MM.1S (cell line): ENCODE measurements at regions not wholly inside any gene's neighbourhood (a gene's known extent, or its start where the extent isn't known, plus 50 kb on each side); places are given as distances from the start of the nearest gene placed in this dataset.

Source experiments
- DNase-seq: peaks from one replicate; pipeline ENCODE4 v3.0.0-alpha.2; 2015
- H2AFZ ChIP-seq: fragments of 300-600 bp; sonication (generic); 2 replicates; pipeline ENCODE4 v1.6.0; 2016; ENCODE audit warnings: antibody characterized with exemption, low read length
- H3F3A ChIP-seq: fragments of 300-600 bp; sonication (generic); 2 replicates; pipeline ENCODE4 v1.6.1; 2016; ENCODE audit warnings: mild to moderate bottlenecking, antibody characterized with exemption, low read length, moderate library complexity, mixed read lengths; ENCODE audit not compliant: insufficient read depth
- H3K27ac ChIP-seq: fragments of 300-600 bp; sonication (generic); 2 replicates; pipeline ENCODE4 v1.5.1; 2016; ENCODE audit warnings: mild to moderate bottlenecking, low read length
- H3K27me3 ChIP-seq: fragments of 300-600 bp; sonication (generic); replicated peaks from 2 replicates; pipeline ENCODE4 v1.6.0; 2016; ENCODE audit warnings: low read length; ENCODE audit not compliant: insufficient read depth
- H3K36me3 ChIP-seq: fragments of 300-600 bp; sonication (generic); replicated peaks from 2 replicates; pipeline ENCODE4 v1.6.1; 2016; ENCODE audit warnings: mild to moderate bottlenecking, low read length, mixed read lengths; ENCODE audit not compliant: insufficient read depth
- H3K4me1 ChIP-seq: fragments of 300-600 bp; sonication (generic); 2 replicates; pipeline ENCODE4 v1.6.1; 2016; ENCODE audit warnings: low read length, mixed read lengths
- H3K4me2 ChIP-seq: fragments of 300-600 bp; sonication (generic); 2 replicates; pipeline ENCODE4 v1.6.0; 2016; ENCODE audit warnings: low read depth, low read length
- H3K4me3 ChIP-seq: fragments of 300-600 bp; sonication (generic); 2 replicates; pipeline ENCODE4 v1.5.1; 2016; ENCODE audit warnings: low read length, mixed read lengths
- H3K79me2 ChIP-seq: fragments of 300-600 bp; sonication (generic); 2 replicates; pipeline ENCODE4 v1.6.1; 2016; ENCODE audit warnings: mixed run types, low read length, mixed read lengths
- H3K9ac ChIP-seq: fragments of 300-600 bp; sonication (generic); 2 replicates; pipeline ENCODE4 v1.6.1; 2016; ENCODE audit warnings: low read length, mixed read lengths
- H3K9me2 ChIP-seq: fragments of 300-600 bp; sonication (generic); replicated peaks from 2 replicates; pipeline ENCODE4 v1.6.1; 2016; ENCODE audit warnings: mild to moderate bottlenecking, low read length, mixed read lengths; ENCODE audit not compliant: insufficient read depth
- H3K9me3 ChIP-seq: fragments of 300-600 bp; sonication (generic); replicated peaks from 2 replicates; pipeline ENCODE4 v1.6.1; 2016; ENCODE audit warnings: mild to moderate bottlenecking, low read length, mixed read lengths; ENCODE audit not compliant: insufficient read depth
- H4K20me1 ChIP-seq: fragments of 300-600 bp; sonication (generic); 2 replicates; pipeline ENCODE4 v1.6.1; 2016; ENCODE audit warnings: mild to moderate bottlenecking, low read length, moderate library complexity, mixed read lengths; ENCODE audit not compliant: insufficient read depth
- EZH2 ChIP-seq: fragments of 300-600 bp; sonication (generic); optimal IDR thresholded peaks from 2 replicates; pipeline ENCODE3; 2017; ENCODE audit warnings: low read depth, mild to moderate bottlenecking, antibody characterized with exemption, low read length, mixed read lengths
- EZH2phosphoT487 ChIP-seq: fragments of 300-600 bp; sonication (generic); IDR thresholded peaks from 2 replicates; pipeline ENCODE4 v1.6.1; 2018; ENCODE audit warnings: antibody characterized with exemption, low read length
- TF ChIP-seq, protein P1 (sequence below): fragments of 300-600 bp; sonication (generic); IDR thresholded peaks from 2 replicates; pipeline ENCODE4 v1.5.1; 2016; ENCODE audit warnings: antibody characterized with exemption, low read length, mixed read lengths

GRCh38 chr5:128825826-128826225 is 139.5 kb upstream of the SLC27A6 start:
- no peaks in the 10 kb centered on the region for H3K36me3 ChIP-seq
- no peaks in the 10 kb centered on the region for H3K4me1 ChIP-seq
- H4K20me1 ChIP-seq: no peaks in the 10 kb centered on the region
- no peak overlapping the region for H3K9ac ChIP-seq
- no peak for DNase-seq
- H3F3A ChIP-seq: no peaks in the 10 kb centered on the region
- TF ChIP-seq, protein P1, sequence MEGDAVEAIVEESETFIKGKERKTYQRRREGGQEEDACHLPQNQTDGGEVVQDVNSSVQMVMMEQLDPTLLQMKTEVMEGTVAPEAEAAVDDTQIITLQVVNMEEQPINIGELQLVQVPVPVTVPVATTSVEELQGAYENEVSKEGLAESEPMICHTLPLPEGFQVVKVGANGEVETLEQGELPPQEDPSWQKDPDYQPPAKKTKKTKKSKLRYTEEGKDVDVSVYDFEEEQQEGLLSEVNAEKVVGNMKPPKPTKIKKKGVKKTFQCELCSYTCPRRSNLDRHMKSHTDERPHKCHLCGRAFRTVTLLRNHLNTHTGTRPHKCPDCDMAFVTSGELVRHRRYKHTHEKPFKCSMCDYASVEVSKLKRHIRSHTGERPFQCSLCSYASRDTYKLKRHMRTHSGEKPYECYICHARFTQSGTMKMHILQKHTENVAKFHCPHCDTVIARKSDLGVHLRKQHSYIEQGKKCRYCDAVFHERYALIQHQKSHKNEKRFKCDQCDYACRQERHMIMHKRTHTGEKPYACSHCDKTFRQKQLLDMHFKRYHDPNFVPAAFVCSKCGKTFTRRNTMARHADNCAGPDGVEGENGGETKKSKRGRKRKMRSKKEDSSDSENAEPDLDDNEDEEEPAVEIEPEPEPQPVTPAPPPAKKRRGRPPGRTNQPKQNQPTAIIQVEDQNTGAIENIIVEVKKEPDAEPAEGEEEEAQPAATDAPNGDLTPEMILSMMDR: no peak
- no peak for TF ChIP-seq EZH2phosphoT487
- TF ChIP-seq EZH2: no peak
- no peaks in the 10 kb centered on the region for H3K79me2 ChIP-seq
- no peak overlapping the region for H3K27ac ChIP-seq
- no peaks in the 10 kb centered on the region for H3K9me2 ChIP-seq
- no peak overlapping the region for H2AFZ ChIP-seq
- H3K9me3 ChIP-seq: no peaks in the 10 kb centered on the region
- no peak overlapping the region for H3K4me2 ChIP-seq
- no peak overlapping the region for H3K4me3 ChIP-seq
- no peaks in the 10 kb centered on the region for H3K27me3 ChIP-seq

GRCh38 chr5:128826275-128826674 is 139.0 kb upstream of the SLC27A6 start:
- Histone ChIP-seq H3K36me3 (no peaks in the 10 kb centered on the region), H3K9me3 (no peaks in the 10 kb centered on the region), H3K4me1 (no peaks in the 10 kb centered on the region), H3K79me2 (no peaks in the 10 kb centered on the region), H3K27ac (no peak overlapping the region), H3K4me2 (no peak overlapping the region), H3K4me3 (no peak overlapping the region), H3K9me2 (no peaks in the 10 kb centered on the region), H3F3A (no peaks in the 10 kb centered on the region), H3K9ac (no peak overlapping the region), H3K27me3 (no peaks in the 10 kb centered on the region), H2AFZ (no peak overlapping the region), H4K20me1 (no peaks in the 10 kb centered on the region)
- no peak for TF ChIP-seq EZH2phosphoT487
- no peak for TF ChIP-seq EZH2
- TF ChIP-seq, protein P1: no peak
- DNase-seq: no peak

GRCh38 chr5:128836571-128836970 is 128.7 kb upstream of the SLC27A6 start:
- Histone ChIP-seq H3K9ac (no peak overlapping the region), H3K4me3 (no peak overlapping the region), H3K9me2 (no peaks in the 10 kb centered on the region), H3K4me1 (no peaks in the 10 kb centered on the region), H3K36me3 (no peaks in the 10 kb centered on the region), H3K27ac (no peak overlapping the region), H3F3A (no peaks in the 10 kb centered on the region), H3K9me3 (no peaks in the 10 kb centered on the region), H3K79me2 (no peaks in the 10 kb centered on the region), H2AFZ (no peak overlapping the region), H3K27me3 (no peaks in the 10 kb centered on the region), H4K20me1 (no peaks in the 10 kb centered on the region), H3K4me2 (no peak overlapping the region)
- TF ChIP-seq, protein P1: no peak
- TF ChIP-seq EZH2: no peak
- no peak for TF ChIP-seq EZH2phosphoT487
- no peak for DNase-seq

DNA sequence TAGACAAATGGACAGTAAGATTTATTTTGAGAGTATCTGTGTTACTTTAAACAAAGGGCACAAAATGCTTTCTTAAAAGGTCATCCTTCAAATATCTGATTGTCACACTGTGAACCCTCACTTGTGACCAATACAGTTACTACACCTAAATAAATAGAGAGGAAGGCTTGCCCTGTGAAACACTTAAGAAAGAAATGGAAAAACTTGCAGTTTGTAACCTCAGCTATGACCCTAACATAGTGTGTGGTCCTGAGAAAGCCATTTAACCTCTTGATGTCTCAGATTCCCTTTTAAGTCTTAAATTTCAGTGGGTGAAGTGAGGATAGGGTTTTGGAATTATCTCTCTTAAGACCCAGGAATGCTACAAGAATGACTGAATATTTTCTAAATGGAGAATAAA is 126.7 kb upstream of the SLC27A6 start:
- H3K4me2 ChIP-seq: no peak overlapping the region
- H3K9me3 ChIP-seq: no peaks in the 10 kb centered on the region
- H3K9ac ChIP-seq: no peak overlapping the region
- H3K4me1 ChIP-seq: no peaks in the 10 kb centered on the region
- no peaks in the 10 kb centered on the region for H4K20me1 ChIP-seq
- no peak overlapping the region for H3K4me3 ChIP-seq
- no peak overlapping the region for H3K27ac ChIP-seq
- DNase-seq: no peak
- no peak overlapping the region for H2AFZ ChIP-seq
- no peaks in the 10 kb centered on the region for H3K9me2 ChIP-seq
- no peaks in the 10 kb centered on the region for H3F3A ChIP-seq
- H3K79me2 ChIP-seq: no peaks in the 10 kb centered on the region
- no peaks in the 10 kb centered on the region for H3K27me3 ChIP-seq
- TF ChIP-seq EZH2phosphoT487 (no peak), EZH2 (no peak)
- TF ChIP-seq, protein P1: no peak
- H3K36me3 ChIP-seq: no peaks in the 10 kb centered on the region
